ENCODE measurements at regions not wholly inside any gene's neighbourhood (a gene's known extent, or its start where the extent isn't known, plus 50 kb on each side); places are given as distances from the start of the nearest gene placed in this dataset.

GRCh38 chr6:44622555-44622954, 235.0 kb downstream of the CDC5L start:
- TF ChIP-seq CTCF (IDR thresholded peaks at IDR 0.05 in 8 of 11, conservative IDR thresholded peaks at IDR 0.05 in 3 of 11), result no peak
- no peak for TF ChIP-seq POLR2AphosphoS5 (IDR thresholded peaks at IDR 0.05)
- no peak for TF ChIP-seq POLR2A (IDR thresholded peaks at IDR 0.05)
